Endodermal cell (in vitro differentiated cells): ENCODE measurements at regions not wholly inside any gene's neighbourhood (a gene's known extent, or its start where the extent isn't known, plus 50 kb on each side); places are given as distances from the start of the nearest gene placed in this dataset.

Experiments
- DNase-seq: peaks from one replicate; pipeline ENCODE4 v3.0.0-alpha.2; 2017
- H3K27ac ChIP-seq: 2 replicates; pipeline ENCODE4 v1.5.1; 2013; ENCODE audit warnings: mild to moderate bottlenecking, low read depth, low read length, moderate library complexity
- H3K27me3 ChIP-seq: 2 replicates; pipeline ENCODE4 v1.6.1; 2013; ENCODE audit warnings: mild to moderate bottlenecking, low read length, moderate library complexity; ENCODE audit not compliant: insufficient read depth, control insufficient read depth, poor library complexity, severe bottlenecking
- H3K36me3 ChIP-seq: 2 replicates; pipeline ENCODE4 v1.7.0; 2013; ENCODE audit warnings: mild to moderate bottlenecking, low read length, moderate library complexity; ENCODE audit not compliant: control insufficient read depth, insufficient read depth
- H3K4me1 ChIP-seq: one replicate; pipeline ENCODE4 v1.7.0; 2013; ENCODE audit warnings: low read length; ENCODE audit not compliant: control insufficient read depth, insufficient read depth
- H3K4me3 ChIP-seq: 2 replicates; pipeline ENCODE4 v1.5.1; 2013; ENCODE audit warnings: mild to moderate bottlenecking, low read length, moderate library complexity
- H3K9ac ChIP-seq: 2 replicates; pipeline ENCODE4 v1.6.1; 2013; ENCODE audit warnings: mild to moderate bottlenecking, low read length, moderate library complexity; ENCODE audit not compliant: poor library complexity, severe bottlenecking; ENCODE audit errors: extremely low read depth
- H3K9me3 ChIP-seq: 2 replicates; pipeline ENCODE4 v1.6.1; 2013; ENCODE audit warnings: mild to moderate bottlenecking, low read length, moderate library complexity; ENCODE audit not compliant: control insufficient read depth
- H3K27ac Mint-ChIP-seq: 2 replicates; pipeline ENCODE4 v1.8.0; 2020; ENCODE audit warnings: mixed read lengths
- H3K27me3 Mint-ChIP-seq: 2 replicates; pipeline ENCODE4 v1.8.0; 2021; ENCODE audit warnings: mild to moderate bottlenecking, mixed read lengths; ENCODE audit not compliant: insufficient read depth
- H3K36me3 Mint-ChIP-seq: 2 replicates; pipeline ENCODE4 v1.8.0; 2020; ENCODE audit warnings: low read depth, mixed read lengths
- H3K4me1 Mint-ChIP-seq: 2 replicates; pipeline ENCODE4 v1.8.0; 2020; ENCODE audit warnings: mixed read lengths
- H3K4me3 Mint-ChIP-seq: 2 replicates; pipeline ENCODE4 v1.8.0; 2020; ENCODE audit warnings: mild to moderate bottlenecking, moderate library complexity, mixed read lengths
- H3K9me3 Mint-ChIP-seq: 2 replicates; pipeline ENCODE4 v1.8.0; 2020; ENCODE audit warnings: mild to moderate bottlenecking, mixed read lengths
- CTCF ChIP-seq: fragments of 200-600 bp; sonication (generic); conservative IDR thresholded peaks from 2 replicates; pipeline ENCODE4 v1.5.0; 2021; ENCODE audit warnings: antibody characterized with exemption, mild to moderate bottlenecking
- WGBS, 2 experiments: methylation state at CpG; one replicate each; pipeline versions ENCODE4 v1.1.5 to v1.1.7; 2013; ENCODE audit warnings: missing lambda C conversion rate in 2 of 2, mixed read lengths in 1 of 2; ENCODE audit not compliant: insufficient coverage in 1 of 2, insufficient read length in 1 of 2; 5-methylcytosine and 5-hydroxymethylcytosine counted together

GRCh38 chr2:16050908-16051489, 110.6 kb downstream of the MYCN start:
- TF ChIP-seq CTCF, result peak; percentile 42
- no peak overlapping the region for H3K27ac ChIP-seq
- Mint-ChIP-seq H3K27me3 (no peaks in the 10 kb centered on the region), H3K9me3 (peaks cover 3% of the 10 kb centered on the region), H3K27ac (peak overlapping the region; percentile 72), H3K36me3 (no peaks in the 10 kb centered on the region), H3K4me1 (peaks cover 35% of the 10 kb centered on the region), H3K4me3 (no peak overlapping the region)
- no peak overlapping the region for H3K9ac ChIP-seq
- H3K27me3 ChIP-seq, result no peaks in the 10 kb centered on the region
- 78 to 82% methylated on average over 5 to 11 of the region's 11 CpGs for WGBS, 2 experiments
- no peak for DNase-seq
- no peak overlapping the region for H3K4me3 ChIP-seq
- peaks cover 21% of the 10 kb centered on the region for H3K4me1 ChIP-seq
- H3K9me3 ChIP-seq, result peaks cover 7% of the 10 kb centered on the region
- H3K36me3 ChIP-seq, result no peaks in the 10 kb centered on the region

- H3K27ac ChIP-seq, result no peak overlapping the region
- DNase-seq, result no peak
Observed at GRCh38 chr2:16050261-16050907, 110.0 kb downstream of the MYCN start.

GRCh38 chr2:16049406-16049805, 109.1 kb downstream of the MYCN start:
- Mint-ChIP-seq H3K27ac (peak overlapping the region; percentile 48), H3K4me3 (no peak overlapping the region), H3K9me3 (peaks cover 3% of the 10 kb centered on the region), H3K36me3 (no peaks in the 10 kb centered on the region), H3K27me3 (no peaks in the 10 kb centered on the region), H3K4me1 (peaks cover 30% of the 10 kb centered on the region)
- no peak for TF ChIP-seq CTCF
- Histone ChIP-seq H3K36me3 (no peaks in the 10 kb centered on the region), H3K9me3 (peaks cover 7% of the 10 kb centered on the region), H3K4me1 (peaks cover 21% of the 10 kb centered on the region), H3K27me3 (no peaks in the 10 kb centered on the region), H3K4me3 (no peak overlapping the region), H3K27ac (no peak overlapping the region), H3K9ac (no peak overlapping the region)
- 29 to 67% methylated on average over 7 of the region's 7 CpGs for WGBS, 2 experiments
- DNase-seq, result peak; percentile 68

More at GRCh38 chr2:16050261-16050907, 110.0 kb downstream of the MYCN start:
- peaks cover 30% of the 10 kb centered on the region for H3K4me1 Mint-ChIP-seq
- Histone ChIP-seq H3K9ac (no peak overlapping the region), H3K27me3 (no peaks in the 10 kb centered on the region), H3K9me3 (peaks cover 7% of the 10 kb centered on the region), H3K4me3 (no peak overlapping the region), H3K4me1 (peaks cover 21% of the 10 kb centered on the region), H3K36me3 (no peaks in the 10 kb centered on the region)
- WGBS, 2 experiments, result 90% methylated on average over 6 to 12 of the region's 12 CpGs
- no peaks in the 10 kb centered on the region for H3K27me3 Mint-ChIP-seq
- TF ChIP-seq CTCF, result no peak
- H3K4me3 Mint-ChIP-seq, result no peak overlapping the region
- peak overlapping the region; percentile 48 for H3K27ac Mint-ChIP-seq
- H3K36me3 Mint-ChIP-seq, result no peaks in the 10 kb centered on the region
- peaks cover 3% of the 10 kb centered on the region for H3K9me3 Mint-ChIP-seq
